ENCODE measurements at regions not wholly inside any gene's neighbourhood (a gene's known extent, or its start where the extent isn't known, plus 50 kb on each side); places are given as distances from the start of the nearest gene placed in this dataset.

- no peak for TF ChIP-seq POLR2A (IDR thresholded peaks at IDR 0.05)
- TF ChIP-seq, protein P1, sequence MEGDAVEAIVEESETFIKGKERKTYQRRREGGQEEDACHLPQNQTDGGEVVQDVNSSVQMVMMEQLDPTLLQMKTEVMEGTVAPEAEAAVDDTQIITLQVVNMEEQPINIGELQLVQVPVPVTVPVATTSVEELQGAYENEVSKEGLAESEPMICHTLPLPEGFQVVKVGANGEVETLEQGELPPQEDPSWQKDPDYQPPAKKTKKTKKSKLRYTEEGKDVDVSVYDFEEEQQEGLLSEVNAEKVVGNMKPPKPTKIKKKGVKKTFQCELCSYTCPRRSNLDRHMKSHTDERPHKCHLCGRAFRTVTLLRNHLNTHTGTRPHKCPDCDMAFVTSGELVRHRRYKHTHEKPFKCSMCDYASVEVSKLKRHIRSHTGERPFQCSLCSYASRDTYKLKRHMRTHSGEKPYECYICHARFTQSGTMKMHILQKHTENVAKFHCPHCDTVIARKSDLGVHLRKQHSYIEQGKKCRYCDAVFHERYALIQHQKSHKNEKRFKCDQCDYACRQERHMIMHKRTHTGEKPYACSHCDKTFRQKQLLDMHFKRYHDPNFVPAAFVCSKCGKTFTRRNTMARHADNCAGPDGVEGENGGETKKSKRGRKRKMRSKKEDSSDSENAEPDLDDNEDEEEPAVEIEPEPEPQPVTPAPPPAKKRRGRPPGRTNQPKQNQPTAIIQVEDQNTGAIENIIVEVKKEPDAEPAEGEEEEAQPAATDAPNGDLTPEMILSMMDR (IDR thresholded peaks at IDR 0.05): peak in 1 of 6 experiments; percentile 8
These were observed 642.8 kb upstream of the DIPK2B start for GRCh38 chrX:45843518-45843917.

Data from thyroid gland (tissue), 4 donors.